T47D (cell line): ENCODE measurements at regions not wholly inside any gene's neighbourhood (a gene's known extent, or its start where the extent isn't known, plus 50 kb on each side); places are given as distances from the start of the nearest gene placed in this dataset.
"Not testable (repeated sequence)": the region's sequence is repeated elsewhere in the genome, so short reads cannot be mapped to it uniquely, and the experiment has no call there.

Experiments used
- DNase-seq, 2 experiments: peaks; one replicate each; pipeline versions ENCODE4 v3.0.0 to v3.0.0-alpha.2; 2011 to 2012; ENCODE audit warnings: low read depth in 1 of 2, low spot score in 1 of 2
- JUND ChIP-seq: IDR thresholded peaks from 2 replicates; pipeline ENCODE4 v1.6.1; 2012; ENCODE audit warnings: low read depth
- in situ Hi-C: cut with HindIII; loops from 2 replicates; pipeline ENCODE4 v1.10.0; 2016; ENCODE audit warnings: low sequenced_read_pairs, low pct_unique_long_range_greater_than_20kb

- TF ChIP-seq JUND = no peak
- in situ Hi-C loops = no loop called here
- no peak for DNase-seq
Measured at GRCh38 chr4:11074581-11075241, 354.0 kb downstream of the HS3ST1 start.

DNA sequence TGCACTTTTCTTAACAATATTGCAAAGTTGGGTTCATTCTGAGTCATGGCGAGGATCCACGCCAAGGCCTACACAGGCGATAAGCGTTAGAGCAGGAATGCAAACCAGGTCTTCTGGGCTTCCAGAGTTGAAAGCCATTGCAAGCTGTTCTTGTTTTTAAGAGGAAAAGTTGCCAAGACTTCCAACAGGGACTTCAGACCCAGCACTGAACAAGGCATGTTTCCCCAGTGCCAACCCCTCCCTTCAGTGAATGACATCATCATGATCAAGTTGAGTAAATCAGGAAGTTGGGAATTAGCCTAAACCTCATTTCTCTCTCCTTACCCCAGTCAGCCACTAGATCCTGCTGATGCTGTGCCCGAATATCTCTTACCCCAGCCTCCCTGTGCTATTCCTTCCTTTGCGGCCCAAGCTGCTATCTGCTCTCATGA is 355.1 kb downstream of the HS3ST1 start:
- in situ Hi-C loops = no loop called here
- no peak for TF ChIP-seq JUND
- no peak for DNase-seq

DNA sequence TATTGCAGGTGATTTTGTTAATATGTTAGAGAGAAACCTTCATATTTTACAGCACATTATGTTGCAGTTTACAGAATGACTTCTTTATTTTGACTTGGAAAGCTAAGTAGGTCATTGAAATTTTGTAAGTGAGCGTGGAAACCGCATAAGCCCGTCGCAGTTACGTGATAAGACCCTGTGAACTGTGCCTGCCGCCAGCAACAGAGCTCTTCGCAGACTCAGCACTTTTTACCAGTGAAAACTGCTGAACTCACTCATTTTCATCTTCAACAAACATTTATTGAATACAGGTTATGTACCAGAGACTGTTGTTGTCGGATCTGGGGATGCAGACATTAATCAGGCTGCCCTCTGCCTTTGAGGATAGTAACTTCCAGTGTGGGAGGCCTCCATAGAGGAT is 355.7 kb downstream of the HS3ST1 start:
- no peak for TF ChIP-seq JUND
- in situ Hi-C loops = no loop called here
- DNase-seq = no peak

DNA sequence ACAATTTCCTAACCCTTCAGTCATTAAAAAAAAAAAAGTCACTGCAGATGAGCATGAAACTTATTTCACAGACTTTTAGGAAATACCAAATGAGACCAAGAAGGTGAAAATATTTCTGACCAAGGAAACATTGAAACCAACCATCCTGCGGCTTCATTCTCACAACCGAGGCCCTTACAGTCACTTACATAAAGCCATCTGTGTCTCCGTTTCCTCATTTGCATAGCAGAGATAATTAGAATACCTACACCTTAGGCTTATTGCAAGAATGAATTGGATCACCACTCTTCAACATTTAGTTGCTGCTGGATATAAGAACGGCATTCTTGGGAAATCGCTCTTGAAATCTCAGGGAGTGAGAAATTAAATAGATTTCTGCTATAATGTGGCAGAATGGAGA is 356.2 kb downstream of the HS3ST1 start:
- no peak for TF ChIP-seq JUND
- in situ Hi-C loops = no loop called here
- no peak for DNase-seq

- no peak for TF ChIP-seq JUND
- in situ Hi-C loops = no loop called here
- no peak for DNase-seq
Measured at GRCh38 chr4:11070813-11071212, 357.9 kb downstream of the HS3ST1 start.

- no peak for DNase-seq
- TF ChIP-seq JUND = no peak
- in situ Hi-C loops = no loop called here
Measured at GRCh38 chr4:11069581-11070211, 359.0 kb downstream of the HS3ST1 start.

- DNase-seq = no peak
- in situ Hi-C loops = no loop called here
- TF ChIP-seq JUND = no peak
Measured at GRCh38 chr4:11069083-11069482, 359.6 kb downstream of the HS3ST1 start.

GRCh38 chr4:11066584-11066983 is 362.1 kb downstream of the HS3ST1 start:
- in situ Hi-C loops, DNase-seq: not testable (repeated sequence)

- DNase-seq, in situ Hi-C loops: not testable (repeated sequence)
Measured at GRCh38 chr4:11060637-11061036, 368.1 kb downstream of the HS3ST1 start.

- DNase-seq, in situ Hi-C loops: not testable (repeated sequence)
Measured at GRCh38 chr4:11054937-11055336, 370.4 kb upstream of the CLNK start.

DNA sequence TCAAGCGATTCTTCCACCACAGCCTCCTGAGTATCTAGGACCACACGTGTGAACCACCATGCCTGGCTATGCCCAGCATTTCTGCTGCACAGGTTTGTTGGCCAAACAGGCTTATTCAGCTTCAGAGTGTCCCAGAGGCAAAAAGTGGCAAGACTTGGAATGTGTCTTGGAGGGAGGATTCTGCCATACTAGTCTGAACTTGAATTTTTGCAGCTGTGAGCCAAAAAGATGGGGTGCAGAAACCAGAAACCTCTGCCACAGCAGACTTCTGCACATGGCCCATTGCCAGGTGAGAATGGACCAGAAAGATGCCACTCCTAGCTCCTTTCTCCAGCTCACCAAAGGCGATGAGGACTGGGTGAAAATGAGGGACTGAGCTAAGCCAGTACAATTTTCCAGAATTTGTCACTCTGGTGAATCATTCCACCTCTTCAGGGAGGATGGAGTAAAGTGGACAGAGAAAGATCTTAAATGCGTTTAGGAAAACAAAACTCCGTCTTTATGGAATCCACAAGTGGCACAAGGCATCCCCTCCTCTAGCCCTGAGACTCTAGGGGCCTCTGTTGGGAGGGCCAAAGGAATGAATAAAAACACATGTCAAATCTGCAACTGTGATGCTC is 369.1 kb upstream of the CLNK start:
- peak in 1 of 2 experiments; percentile 15 for DNase-seq
- in situ Hi-C loops = no loop called here
- no peak for TF ChIP-seq JUND

- in situ Hi-C loops = no loop called here
- DNase-seq = no peak
- no peak for TF ChIP-seq JUND
Measured at GRCh38 chr4:11051181-11051580, 366.6 kb upstream of the CLNK start.

DNA sequence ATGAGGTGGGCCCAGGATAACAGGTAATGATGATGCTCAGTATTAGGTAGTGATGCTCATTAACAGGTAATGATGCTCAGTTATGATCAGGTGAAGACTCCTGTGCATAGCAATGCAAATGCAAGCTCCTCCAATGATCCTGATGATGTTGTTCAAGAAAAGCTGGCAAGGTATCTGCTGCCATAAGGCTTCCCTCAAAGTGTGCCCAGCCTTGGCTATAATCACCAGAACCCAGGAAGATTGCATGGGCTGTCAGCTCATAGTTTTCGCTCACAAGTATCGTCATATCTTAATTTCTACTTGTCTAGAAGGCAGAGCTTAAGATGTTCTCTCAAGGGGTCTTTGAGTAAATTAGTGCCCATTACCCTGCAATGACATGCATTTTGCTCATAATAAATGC is 366.2 kb upstream of the CLNK start:
- in situ Hi-C loops = no loop called here
- no peak for TF ChIP-seq JUND
- DNase-seq = no peak

- in situ Hi-C loops = no loop called here
- no peak for DNase-seq
- no peak for TF ChIP-seq JUND
Measured at GRCh38 chr4:11049001-11049400, 364.4 kb upstream of the CLNK start.
